Stimulated activated CD8-positive, alpha-beta memory T cell treated with anti-CD3 and anti-CD28 coated beads, Interleukin-4, amount 100 ng/mL, for 4 hours (primary cell): ENCODE measurements at regions not wholly inside any gene's neighbourhood (a gene's known extent, or its start where the extent isn't known, plus 50 kb on each side); places are given as distances from the start of the nearest gene placed in this dataset.
"Not testable (repeated sequence)": the region's sequence is repeated elsewhere in the genome, so short reads cannot be mapped to it uniquely, and the experiment has no call there.

Experiments
- DNase-seq, 2 donors: peaks; one replicate each; pipeline ENCODE4 v3.0.0-alpha.2; 2020; ENCODE audit warnings: low read depth in 2 of 2, low spot score in 1 of 2

- DNase-seq, result not testable (repeated sequence)
Observed at GRCh38 chr16:10272250-10272854, 90.1 kb upstream of the GRIN2A start.

GRCh38 chr16:10275214-10275996 is 93.2 kb upstream of the GRIN2A start:
- DNase-seq, result not testable (repeated sequence)

- no peak for DNase-seq
Observed at GRCh38 chr16:10277597-10277996, 95.4 kb upstream of the GRIN2A start.

- DNase-seq, result no peak
Observed at GRCh38 chr16:10280262-10281170, 98.3 kb upstream of the GRIN2A start.

- DNase-seq, result no peak
Observed at GRCh38 chr16:10282367-10282766, 100.1 kb upstream of the GRIN2A start.

- DNase-seq, result not testable (repeated sequence)
Observed at GRCh38 chr16:10283246-10283645, 101.0 kb upstream of the GRIN2A start.

GRCh38 chr16:10290467-10291105 is 95.3 kb upstream of the ATF7IP2 start:
- DNase-seq, result not testable (repeated sequence)

GRCh38 chr16:10292197-10292596 is 93.7 kb upstream of the ATF7IP2 start:
- DNase-seq, result not testable (repeated sequence)

GRCh38 chr16:10292976-10293375 is 92.9 kb upstream of the ATF7IP2 start:
- DNase-seq, result not testable (repeated sequence)

GRCh38 chr16:10294153-10294552 is 91.7 kb upstream of the ATF7IP2 start:
- not testable (repeated sequence) for DNase-seq

- DNase-seq, result no peak
Observed at GRCh38 chr16:10296956-10297340, 88.9 kb upstream of the ATF7IP2 start.

- DNase-seq, result no peak
Observed at GRCh38 chr16:10297341-10298006, 88.4 kb upstream of the ATF7IP2 start.

GRCh38 chr16:10300905-10301304 is 85.0 kb upstream of the ATF7IP2 start:
- DNase-seq, result no peak

- DNase-seq, result not testable (repeated sequence)
Observed at GRCh38 chr16:10301547-10301946, 84.3 kb upstream of the ATF7IP2 start.

GRCh38 chr16:10305912-10306311 is 79.9 kb upstream of the ATF7IP2 start:
- no peak for DNase-seq

- no peak for DNase-seq
Observed at GRCh38 chr16:10308305-10309193, 77.3 kb upstream of the ATF7IP2 start.

GRCh38 chr16:10309271-10309932 is 76.5 kb upstream of the ATF7IP2 start:
- no peak for DNase-seq

- no peak for DNase-seq
Observed at GRCh38 chr16:10312008-10312407, 73.9 kb upstream of the ATF7IP2 start.
